Upper lobe of left lung (tissue), 6 donors: ENCODE measurements at regions not wholly inside any gene's neighbourhood (a gene's known extent, or its start where the extent isn't known, plus 50 kb on each side); places are given as distances from the start of the nearest gene placed in this dataset.

Experiments
- ATAC-seq, 2 donors: fragments of 200-7000 bp; cut with Tn5 transposase; one replicate each; pipeline ENCODE4 v1.9.1; 2022; ENCODE audit warnings: mild to moderate bottlenecking in 2 of 2, moderate library complexity in 2 of 2; ENCODE audit not compliant: low FRiP score in 2 of 2
- DNase-seq, 2 donors: peaks; one replicate each; pipeline ENCODE4 v3.0.0-alpha.2; 2019 to 2020
- H3K27ac ChIP-seq, 4 donors: fragments of 200-600 bp; sonication (generic); one replicate each; pipeline ENCODE4 v1.5.1; 2016 to 2019
- H3K27me3 ChIP-seq, 4 donors: fragments of 200-600 bp; sonication (generic); one replicate each; pipeline ENCODE4 v1.5.1; 2017 to 2019
- H3K36me3 ChIP-seq, 4 donors: fragments of 200-600 bp; sonication (generic); one replicate each; pipeline ENCODE4 v1.5.1; 2016 to 2019
- H3K4me1 ChIP-seq, 4 donors: fragments of 200-600 bp; sonication (generic); one replicate each; pipeline ENCODE4 v1.5.1; 2018 to 2019
- H3K4me3 ChIP-seq, 4 donors: fragments of 200-600 bp; sonication (generic); one replicate each; pipeline ENCODE4 v1.5.1; 2017 to 2019; ENCODE audit warnings: mild to moderate bottlenecking in 2 of 4, moderate library complexity in 1 of 4
- H3K9me3 ChIP-seq, 4 donors: fragments of 200-600 bp; sonication (generic); one replicate each; pipeline ENCODE4 v1.5.1; 2018 to 2019
- EP300 ChIP-seq, 4 donors: sonication (generic); formaldehyde crosslinking; IDR thresholded peaks; one replicate each; pipeline ENCODE4 v1.5.1; 2017; ENCODE audit warnings: antibody characterized with exemption in 4 of 4, control low read depth in 2 of 4
- POLR2A ChIP-seq, 4 donors: fragments of 450-650 bp; IDR thresholded peaks; one replicate each; pipeline ENCODE4 v1.5.1; 2016 to 2017; ENCODE audit warnings: antibody characterized with exemption in 4 of 4, mild to moderate bottlenecking in 2 of 4
- POLR2AphosphoS5 ChIP-seq, 2 donors: sonication (generic); formaldehyde crosslinking; IDR thresholded peaks; one replicate each; pipeline ENCODE4 v1.5.1; 2017; ENCODE audit warnings: antibody characterized with exemption in 2 of 2
- WGBS, 2 donors: methylation state at CpG; one replicate each; pipeline ENCODE4 v1.1.5; 2017 to 2018; 5-methylcytosine and 5-hydroxymethylcytosine counted together
- TF ChIP-seq, protein P1 (sequence below), 6 experiments: fragments of 450-650 bp in 4 of 6; fragments of 200-600 bp in 2 of 6; sonication (generic) in 2 of 6; IDR thresholded peaks; one replicate each; pipeline ENCODE4 v1.5.1; 2016 to 2019; ENCODE audit warnings: antibody characterized with exemption in 6 of 6
- donor health status: DM: no; HTN: no; CAD: no; lungs with moderate emphysema.
- donor health status: DM: no; HTN: yes; CAD: no; lungs with severe emphysema.

DNA sequence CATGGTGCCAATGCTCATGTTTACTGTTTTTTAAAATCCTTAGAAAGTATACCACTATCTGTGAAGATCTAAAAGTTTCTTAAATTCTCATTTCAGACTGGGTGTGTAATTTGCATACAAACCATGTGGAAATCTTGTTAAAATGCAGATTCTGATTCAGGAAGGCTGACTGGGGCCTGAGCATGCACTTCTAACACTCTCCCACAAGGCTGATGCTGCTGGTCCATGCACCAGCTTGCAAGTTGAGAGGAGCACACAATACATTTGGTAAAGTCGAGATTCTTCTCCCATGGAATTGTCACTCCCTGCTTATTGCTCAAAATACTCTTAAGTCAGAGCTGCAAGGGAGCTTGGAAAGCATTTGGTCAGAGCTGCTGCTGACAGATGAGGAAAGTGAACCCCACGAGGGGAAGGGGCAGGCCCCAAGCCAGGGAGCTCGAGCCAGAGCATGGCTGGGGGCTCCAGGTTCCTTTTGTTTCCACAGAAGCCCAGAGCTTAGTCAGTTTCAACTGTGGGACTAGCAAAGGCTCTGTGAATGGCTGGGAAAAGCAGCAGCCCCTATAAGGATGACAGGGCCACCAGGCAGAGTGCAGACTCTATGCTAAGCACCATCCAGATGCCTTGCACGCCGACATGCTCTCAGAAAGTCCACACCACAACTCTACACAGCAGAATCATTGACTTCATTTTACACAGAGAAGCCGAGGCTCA is 93.5 kb upstream of the HAND1 start:
- no peaks in the 10 kb centered on the region for H3K4me1 ChIP-seq
- TF ChIP-seq POLR2AphosphoS5 (IDR thresholded peaks at IDR 0.05) (no peak), POLR2A (IDR thresholded peaks at IDR 0.05) (no peak), EP300 (IDR thresholded peaks at IDR 0.05) (no peak)
- TF ChIP-seq, protein P1, sequence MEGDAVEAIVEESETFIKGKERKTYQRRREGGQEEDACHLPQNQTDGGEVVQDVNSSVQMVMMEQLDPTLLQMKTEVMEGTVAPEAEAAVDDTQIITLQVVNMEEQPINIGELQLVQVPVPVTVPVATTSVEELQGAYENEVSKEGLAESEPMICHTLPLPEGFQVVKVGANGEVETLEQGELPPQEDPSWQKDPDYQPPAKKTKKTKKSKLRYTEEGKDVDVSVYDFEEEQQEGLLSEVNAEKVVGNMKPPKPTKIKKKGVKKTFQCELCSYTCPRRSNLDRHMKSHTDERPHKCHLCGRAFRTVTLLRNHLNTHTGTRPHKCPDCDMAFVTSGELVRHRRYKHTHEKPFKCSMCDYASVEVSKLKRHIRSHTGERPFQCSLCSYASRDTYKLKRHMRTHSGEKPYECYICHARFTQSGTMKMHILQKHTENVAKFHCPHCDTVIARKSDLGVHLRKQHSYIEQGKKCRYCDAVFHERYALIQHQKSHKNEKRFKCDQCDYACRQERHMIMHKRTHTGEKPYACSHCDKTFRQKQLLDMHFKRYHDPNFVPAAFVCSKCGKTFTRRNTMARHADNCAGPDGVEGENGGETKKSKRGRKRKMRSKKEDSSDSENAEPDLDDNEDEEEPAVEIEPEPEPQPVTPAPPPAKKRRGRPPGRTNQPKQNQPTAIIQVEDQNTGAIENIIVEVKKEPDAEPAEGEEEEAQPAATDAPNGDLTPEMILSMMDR (IDR thresholded peaks at IDR 0.05) = no peak
- no peak overlapping the region for H3K27ac ChIP-seq
- ATAC-seq = no peak
- H3K4me3 ChIP-seq = no peak overlapping the region
- H3K9me3 ChIP-seq = no peaks in the 10 kb centered on the region
- no peak for DNase-seq
- no peaks in the 10 kb centered on the region for H3K36me3 ChIP-seq
- 66 to 80% methylated on average over 6 of the region's 6 CpGs for WGBS, 2 donors
- no peaks in the 10 kb centered on the region for H3K27me3 ChIP-seq

DNA sequence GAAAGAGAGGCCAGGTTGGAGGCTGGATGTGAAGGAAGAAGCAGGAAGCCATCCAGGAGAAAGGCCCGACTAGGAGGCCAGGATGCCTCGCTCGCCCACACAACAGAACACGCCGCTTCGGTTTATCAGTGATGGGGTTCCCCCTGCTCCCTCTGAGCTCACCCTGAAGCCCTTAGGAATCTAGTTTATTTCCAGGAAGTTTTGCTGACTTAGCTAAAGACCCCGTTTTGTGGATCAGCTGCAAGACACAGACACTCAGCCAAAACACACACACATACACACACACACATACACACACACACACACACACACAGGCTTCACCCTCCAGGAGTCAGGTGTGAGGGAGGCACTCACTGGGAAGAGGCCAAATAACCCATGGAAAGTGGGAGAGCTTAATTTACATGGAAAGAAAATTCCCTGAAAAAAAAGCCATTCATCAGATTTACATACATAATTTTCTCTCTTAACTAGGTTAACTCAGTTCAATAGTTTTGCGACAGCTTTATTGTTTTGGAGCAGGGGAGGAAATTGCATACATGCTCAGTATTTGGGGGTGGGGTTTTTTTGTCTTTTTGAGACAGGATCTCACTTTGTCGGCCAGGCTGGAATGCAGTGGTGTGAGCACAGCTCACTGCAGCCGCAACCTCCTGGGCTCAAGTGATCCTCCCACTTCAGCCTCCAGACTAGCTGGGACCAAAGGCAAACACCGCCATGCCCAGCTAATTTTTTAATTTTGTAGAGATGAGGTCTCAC is 92.7 kb upstream of the HAND1 start:
- TF ChIP-seq EP300 (IDR thresholded peaks at IDR 0.05) = no peak
- TF ChIP-seq POLR2AphosphoS5 (IDR thresholded peaks at IDR 0.05) = no peak
- TF ChIP-seq, protein P1 (IDR thresholded peaks at IDR 0.05) = no peak
- TF ChIP-seq POLR2A (IDR thresholded peaks at IDR 0.05) = no peak
- 72 to 80% methylated on average over 11 of the region's 11 CpGs for WGBS, 2 donors
- H3K27ac ChIP-seq = no peak overlapping the region
- no peak overlapping the region for H3K4me3 ChIP-seq
- DNase-seq (no peak), ATAC-seq (no peak)
- H3K36me3 ChIP-seq = no peaks in the 10 kb centered on the region
- H3K9me3 ChIP-seq = no peaks in the 10 kb centered on the region
- no peaks in the 10 kb centered on the region for H3K27me3 ChIP-seq
- no peaks in the 10 kb centered on the region for H3K4me1 ChIP-seq

DNA sequence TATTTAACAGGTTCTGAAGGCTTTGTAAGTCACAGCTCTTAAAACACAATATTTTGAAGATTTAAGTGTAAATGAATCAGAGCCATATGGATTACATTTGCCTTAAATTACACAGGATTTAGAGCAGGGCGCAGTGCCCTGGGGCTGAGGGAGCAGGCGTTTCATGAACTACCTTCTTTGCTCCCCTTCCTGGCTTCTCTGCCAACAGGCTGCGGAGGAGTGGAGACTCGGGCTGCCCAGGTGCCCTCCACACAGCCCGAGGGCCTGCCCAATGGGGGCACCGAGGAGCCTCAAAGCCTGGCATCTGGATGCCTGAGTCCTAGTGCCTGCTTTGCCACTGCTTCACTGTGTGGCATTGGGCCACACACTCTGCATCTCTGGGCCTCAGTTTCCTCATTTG is 90.6 kb upstream of the HAND1 start:
- 88 to 90% methylated on average over 3 to 6 of the region's 6 CpGs for WGBS, 2 donors
- Histone ChIP-seq H3K9me3 (no peaks in the 10 kb centered on the region), H3K27me3 (no peaks in the 10 kb centered on the region), H3K4me1 (no peaks in the 10 kb centered on the region), H3K4me3 (no peak overlapping the region), H3K36me3 (no peaks in the 10 kb centered on the region), H3K27ac (no peak overlapping the region)
- ATAC-seq = no peak
- peak in 1 of 2 donors; percentile 46 for DNase-seq
- TF ChIP-seq, protein P1 (IDR thresholded peaks at IDR 0.05) = no peak
- TF ChIP-seq POLR2A (IDR thresholded peaks at IDR 0.05) (no peak), EP300 (IDR thresholded peaks at IDR 0.05) (no peak), POLR2AphosphoS5 (IDR thresholded peaks at IDR 0.05) (no peak)

DNA sequence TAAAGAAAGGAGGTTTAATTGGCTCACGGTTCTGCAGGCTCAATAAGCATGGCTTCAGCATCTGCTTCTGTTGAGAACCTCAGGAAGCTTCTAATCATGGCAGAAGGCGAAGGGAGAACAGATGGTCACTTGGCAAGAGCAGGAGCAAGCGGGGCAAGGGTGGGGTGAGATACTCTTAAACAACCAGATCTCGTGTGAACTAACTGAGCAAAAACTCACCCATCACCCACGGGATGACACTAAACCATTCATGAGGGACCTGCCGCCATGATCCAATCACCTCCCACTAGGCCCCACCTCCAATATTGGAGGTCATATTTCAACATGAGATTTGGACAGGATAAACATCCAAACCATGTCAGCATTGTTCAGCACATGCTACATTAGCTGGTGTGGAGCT is 89.1 kb upstream of the HAND1 start:
- H3K36me3 ChIP-seq = no peaks in the 10 kb centered on the region
- TF ChIP-seq POLR2A (IDR thresholded peaks at IDR 0.05) (no peak), EP300 (IDR thresholded peaks at IDR 0.05) (no peak), POLR2AphosphoS5 (IDR thresholded peaks at IDR 0.05) (no peak)
- TF ChIP-seq, protein P1 (IDR thresholded peaks at IDR 0.05) = no peak
- WGBS, 2 donors = 78 to 82% methylated on average over 6 of the region's 6 CpGs

More for the DNA sequence above, 89.1 kb upstream of the HAND1 start:
- DNase-seq (no peak), ATAC-seq (no peak)
- no peak overlapping the region for H3K4me3 ChIP-seq
- H3K27ac ChIP-seq = no peak overlapping the region
- H3K9me3 ChIP-seq = no peaks in the 10 kb centered on the region
- H3K27me3 ChIP-seq = no peaks in the 10 kb centered on the region
- no peaks in the 10 kb centered on the region for H3K4me1 ChIP-seq
